Lung (tissue), 11 donors: ENCODE measurements at regions not wholly inside any gene's neighbourhood (a gene's known extent, or its start where the extent isn't known, plus 50 kb on each side); places are given as distances from the start of the nearest gene placed in this dataset.

Experiments used
- ATAC-seq: fragments of 200-7000 bp; cut with Tn5 transposase; one replicate; pipeline ENCODE4 v1.9.1; 2020; ENCODE audit warnings: moderate number of reproducible peaks; ENCODE audit not compliant: insufficient read depth, low FRiP score
- DNase-seq, 3 donors: peaks; one replicate each; pipeline ENCODE4 v3.0.0-alpha.2; 2013 to 2017
- H3K27ac ChIP-seq, 2 donors: one replicate each; pipeline ENCODE4 v1.5.1; 2013; ENCODE audit warnings: mild to moderate bottlenecking in 2 of 2, moderate library complexity in 2 of 2, control low read depth in 1 of 2, inconsistent platforms in 1 of 2, low read depth in 1 of 2, low read length in 1 of 2
- H3K27me3 ChIP-seq, 3 donors: one replicate each; pipeline ENCODE4 v1.5.1; 2013; ENCODE audit warnings: low read length in 2 of 3; ENCODE audit not compliant: control insufficient read depth in 3 of 3, insufficient read depth in 3 of 3
- H3K36me3 ChIP-seq, 4 donors: one replicate each; pipeline ENCODE4 v1.5.1; 2013; ENCODE audit warnings: low read length in 4 of 4, mild to moderate bottlenecking in 1 of 4, moderate library complexity in 1 of 4; ENCODE audit not compliant: control insufficient read depth in 4 of 4, insufficient read depth in 4 of 4
- H3K4me1 ChIP-seq, 5 donors: one replicate each; pipeline ENCODE4 v1.5.1; 2013; ENCODE audit warnings: low read length in 5 of 5, mild to moderate bottlenecking in 2 of 5, moderate library complexity in 1 of 5; ENCODE audit not compliant: control insufficient read depth in 5 of 5, insufficient read depth in 5 of 5
- H3K4me3 ChIP-seq: one replicate; pipeline ENCODE4 v1.5.1; 2013; ENCODE audit warnings: mild to moderate bottlenecking, control low read depth, moderate library complexity
- H3K9ac ChIP-seq, 2 donors: one replicate each; pipeline ENCODE4 v1.5.1; 2013; ENCODE audit warnings: low read length in 2 of 2, control low read depth in 1 of 2; ENCODE audit not compliant: insufficient read depth in 1 of 2
- H3K9me3 ChIP-seq, 4 donors: one replicate each; pipeline ENCODE4 v1.5.1; 2013; ENCODE audit warnings: low read length in 3 of 4, mild to moderate bottlenecking in 1 of 4, moderate library complexity in 1 of 4; ENCODE audit not compliant: control insufficient read depth in 4 of 4, insufficient read depth in 3 of 4
- CTCF ChIP-seq: IDR thresholded peaks from 2 replicates; pipeline ENCODE4 v1.5.1; 2012; ENCODE audit warnings: mild to moderate bottlenecking; ENCODE audit errors: control extremely low read depth, extremely low read depth
- WGBS, 2 donors: extraction: QIAGEN DNeasy Blood & Tissue Kit; methylation state at CpG; one replicate each; pipeline ENCODE4 v1.1.7; 2013; 5-methylcytosine and 5-hydroxymethylcytosine counted together
- donor health status: control.
- donor health status: control.
- donor health status: Bipolar disorder and iron deficiency.
- donor health status: healthy.
- donor health status: DM: yes; HTN: yes; CAD: no.

GRCh38 chr10:31720546-31720945 is 208.1 kb downstream of the ARHGAP12 start:
- H3K4me3 ChIP-seq, result no peak overlapping the region
- TF ChIP-seq CTCF, result no peak

GRCh38 chr10:31709476-31709875 is 219.2 kb downstream of the ARHGAP12 start:
- Histone ChIP-seq H3K27ac (peak overlapping the region in 1 of 2 donors; percentile 45), H3K4me3 (no peak overlapping the region), H3K27me3 (no peaks in the 10 kb centered on the region), H3K36me3 (no peaks in the 10 kb centered on the region), H3K4me1 (peaks cover 0 to 26% (median 14%) of the 10 kb centered on the region in 5 donors), H3K9me3 (peaks cover 0 to 6% (median 1%) of the 10 kb centered on the region in 4 donors), H3K9ac (no peak overlapping the region)
- no peak for ATAC-seq
- no peak for DNase-seq
- no peak for TF ChIP-seq CTCF

More at GRCh38 chr10:31720546-31720945, 208.1 kb downstream of the ARHGAP12 start:
- no peak for ATAC-seq
- Histone ChIP-seq H3K36me3 (no peaks in the 10 kb centered on the region), H3K9ac (no peak overlapping the region), H3K9me3 (peaks cover 0 to 2% (median 0%) of the 10 kb centered on the region in 4 donors), H3K27me3 (no peaks in the 10 kb centered on the region), H3K27ac (no peak overlapping the region), H3K4me1 (no peaks in the 10 kb centered on the region)
- WGBS, 2 donors, result 28 to 69% methylated on average over 1 of the region's 1 CpG
- DNase-seq, result no peak

GRCh38 chr10:31709028-31709427 is 219.6 kb downstream of the ARHGAP12 start:
- no peaks in the 10 kb centered on the region for H3K27me3 ChIP-seq
- DNase-seq, result no peak
- no peak for TF ChIP-seq CTCF
- H3K27ac ChIP-seq, result peak overlapping the region; percentile 72 to 85
- H3K4me1 ChIP-seq, result peaks cover 0 to 29% (median 14%) of the 10 kb centered on the region in 5 donors
- no peak overlapping the region for H3K4me3 ChIP-seq
- H3K9me3 ChIP-seq, result peaks cover 0 to 8% (median 1%) of the 10 kb centered on the region in 4 donors
- no peak overlapping the region for H3K9ac ChIP-seq
- no peaks in the 10 kb centered on the region for H3K36me3 ChIP-seq
- ATAC-seq, result no peak
- 71 to 80% methylated on average over 3 of the region's 3 CpGs for WGBS, 2 donors

GRCh38 chr10:31708474-31708873 is 220.2 kb downstream of the ARHGAP12 start:
- no peak overlapping the region for H3K9ac ChIP-seq
- H3K9me3 ChIP-seq, result peaks cover 0 to 8% (median 2%) of the 10 kb centered on the region in 4 donors
- H3K4me1 ChIP-seq, result peaks cover 0 to 29% (median 14%) of the 10 kb centered on the region in 5 donors
- no peaks in the 10 kb centered on the region for H3K36me3 ChIP-seq
- no peak for TF ChIP-seq CTCF
- DNase-seq (peak in 2 of 3 donors; percentile 29 to 60), ATAC-seq (no peak)
- H3K27me3 ChIP-seq, result no peaks in the 10 kb centered on the region
- peak overlapping the region; percentile 72 to 85 for H3K27ac ChIP-seq
- no peak overlapping the region for H3K4me3 ChIP-seq
- 53 to 75% methylated on average over 9 of the region's 9 CpGs for WGBS, 2 donors
